ENCODE measurements at regions not wholly inside any gene's neighbourhood (a gene's known extent, or its start where the extent isn't known, plus 50 kb on each side); places are given as distances from the start of the nearest gene placed in this dataset.

- Histone ChIP-seq H3K4me3 (ENCODE audit: low read depth in 1 of 2, low read length in 2 of 2) (no peak overlapping the region), H3K27ac (ENCODE audit: low read depth, low read length) (no peak overlapping the region), H3K36me3 (ENCODE audit: insufficient read depth, low read length) (no peaks in the 10 kb centered on the region), H3K4me1 (ENCODE audit: insufficient read depth, low read length) (peaks cover 10% of the 10 kb centered on the region), H3K9ac (ENCODE audit: low read length) (no peak overlapping the region), H3K9me3 (ENCODE audit: low read length) (no peaks in the 10 kb centered on the region), H3K27me3 (ENCODE audit: control insufficient read depth in 1 of 2, insufficient read depth in 2 of 2, low read length in 2 of 2) (no peaks in the 10 kb centered on the region)
Measured at GRCh38 chr20:11271319-11271718, 597.5 kb upstream of the JAG1 start.

GRCh38 chr20:11271920-11272594 is 598.3 kb upstream of the JAG1 start:
- Histone ChIP-seq H3K4me3 (ENCODE audit: low read depth in 1 of 2, low read length in 2 of 2) (no peak overlapping the region), H3K9me3 (ENCODE audit: low read length) (no peaks in the 10 kb centered on the region), H3K27me3 (ENCODE audit: control insufficient read depth in 1 of 2, insufficient read depth in 2 of 2, low read length in 2 of 2) (no peaks in the 10 kb centered on the region), H3K36me3 (ENCODE audit: insufficient read depth, low read length) (no peaks in the 10 kb centered on the region), H3K4me1 (ENCODE audit: insufficient read depth, low read length) (peaks cover 10% of the 10 kb centered on the region), H3K9ac (ENCODE audit: low read length) (no peak overlapping the region), H3K27ac (ENCODE audit: low read depth, low read length) (no peak overlapping the region)

- Histone ChIP-seq H3K4me1 (ENCODE audit: insufficient read depth, low read length) (peaks cover 4% of the 10 kb centered on the region), H3K4me3 (ENCODE audit: low read depth in 1 of 2, low read length in 2 of 2) (no peak overlapping the region), H3K9me3 (ENCODE audit: low read length) (no peaks in the 10 kb centered on the region), H3K27ac (ENCODE audit: low read depth, low read length) (no peak overlapping the region), H3K27me3 (ENCODE audit: control insufficient read depth in 1 of 2, insufficient read depth in 2 of 2, low read length in 2 of 2) (no peaks in the 10 kb centered on the region), H3K9ac (ENCODE audit: low read length) (no peak overlapping the region), H3K36me3 (ENCODE audit: insufficient read depth, low read length) (no peaks in the 10 kb centered on the region)
Measured at GRCh38 chr20:11274141-11274594, 600.4 kb upstream of the JAG1 start.

- no peaks in the 10 kb centered on the region for H3K36me3 ChIP-seq (ENCODE audit: insufficient read depth, low read length)
- no peak overlapping the region for H3K4me3 ChIP-seq (ENCODE audit: low read depth in 1 of 2, low read length in 2 of 2)
- H3K9me3 ChIP-seq (ENCODE audit: low read length), result no peaks in the 10 kb centered on the region
- peaks cover 4% of the 10 kb centered on the region for H3K4me1 ChIP-seq (ENCODE audit: insufficient read depth, low read length)
- no peak overlapping the region for H3K9ac ChIP-seq (ENCODE audit: low read length)
- no peaks in the 10 kb centered on the region for H3K27me3 ChIP-seq (ENCODE audit: control insufficient read depth in 1 of 2, insufficient read depth in 2 of 2, low read length in 2 of 2)
- no peak overlapping the region for H3K27ac ChIP-seq (ENCODE audit: low read depth, low read length)
Measured at GRCh38 chr20:11275740-11276139, 601.9 kb upstream of the JAG1 start.

- no peak overlapping the region for H3K27ac ChIP-seq (ENCODE audit: low read depth, low read length)
- H3K27me3 ChIP-seq (ENCODE audit: control insufficient read depth in 1 of 2, insufficient read depth in 2 of 2, low read length in 2 of 2), result no peaks in the 10 kb centered on the region
- no peak overlapping the region for H3K4me3 ChIP-seq (ENCODE audit: low read depth in 1 of 2, low read length in 2 of 2)
- H3K9me3 ChIP-seq (ENCODE audit: low read length), result no peaks in the 10 kb centered on the region
- H3K4me1 ChIP-seq (ENCODE audit: insufficient read depth, low read length), result peaks cover 4% of the 10 kb centered on the region
- no peaks in the 10 kb centered on the region for H3K36me3 ChIP-seq (ENCODE audit: insufficient read depth, low read length)
- no peak overlapping the region for H3K9ac ChIP-seq (ENCODE audit: low read length)
Measured at GRCh38 chr20:11277170-11277569, 603.4 kb upstream of the JAG1 start.

GRCh38 chr20:11277858-11278257 is 604.1 kb upstream of the JAG1 start:
- H3K4me1 ChIP-seq (ENCODE audit: insufficient read depth, low read length), result peaks cover 4% of the 10 kb centered on the region
- no peak overlapping the region for H3K27ac ChIP-seq (ENCODE audit: low read depth, low read length)
- no peaks in the 10 kb centered on the region for H3K9me3 ChIP-seq (ENCODE audit: low read length)
- H3K9ac ChIP-seq (ENCODE audit: low read length), result no peak overlapping the region
- no peaks in the 10 kb centered on the region for H3K36me3 ChIP-seq (ENCODE audit: insufficient read depth, low read length)
- no peak overlapping the region for H3K4me3 ChIP-seq (ENCODE audit: low read depth in 1 of 2, low read length in 2 of 2)
- H3K27me3 ChIP-seq (ENCODE audit: control insufficient read depth in 1 of 2, insufficient read depth in 2 of 2, low read length in 2 of 2), result no peaks in the 10 kb centered on the region

- H3K27me3 ChIP-seq (ENCODE audit: control insufficient read depth in 1 of 2, insufficient read depth in 2 of 2, low read length in 2 of 2), result no peaks in the 10 kb centered on the region
- H3K27ac ChIP-seq (ENCODE audit: low read depth, low read length), result no peak overlapping the region
- H3K9me3 ChIP-seq (ENCODE audit: low read length), result no peaks in the 10 kb centered on the region
- H3K36me3 ChIP-seq (ENCODE audit: insufficient read depth, low read length), result no peaks in the 10 kb centered on the region
- H3K4me1 ChIP-seq (ENCODE audit: insufficient read depth, low read length), result peaks cover 4% of the 10 kb centered on the region
- H3K4me3 ChIP-seq (ENCODE audit: low read depth in 1 of 2, low read length in 2 of 2), result no peak overlapping the region
- no peak overlapping the region for H3K9ac ChIP-seq (ENCODE audit: low read length)
Measured at GRCh38 chr20:11278461-11278860, 604.7 kb upstream of the JAG1 start.

GRCh38 chr20:11281240-11281639 is 607.4 kb upstream of the JAG1 start:
- Histone ChIP-seq H3K4me3 (ENCODE audit: low read depth in 1 of 2, low read length in 2 of 2) (no peak overlapping the region), H3K9me3 (ENCODE audit: low read length) (no peaks in the 10 kb centered on the region), H3K27me3 (ENCODE audit: control insufficient read depth in 1 of 2, insufficient read depth in 2 of 2, low read length in 2 of 2) (no peaks in the 10 kb centered on the region), H3K27ac (ENCODE audit: low read depth, low read length) (no peak overlapping the region), H3K36me3 (ENCODE audit: insufficient read depth, low read length) (no peaks in the 10 kb centered on the region), H3K9ac (ENCODE audit: low read length) (no peak overlapping the region), H3K4me1 (ENCODE audit: insufficient read depth, low read length) (no peaks in the 10 kb centered on the region)

GRCh38 chr20:11281768-11282167 is 608.0 kb upstream of the JAG1 start:
- H3K9ac ChIP-seq (ENCODE audit: low read length), result no peak overlapping the region
- no peaks in the 10 kb centered on the region for H3K27me3 ChIP-seq (ENCODE audit: control insufficient read depth in 1 of 2, insufficient read depth in 2 of 2, low read length in 2 of 2)
- no peaks in the 10 kb centered on the region for H3K4me1 ChIP-seq (ENCODE audit: insufficient read depth, low read length)
- H3K9me3 ChIP-seq (ENCODE audit: low read length), result no peaks in the 10 kb centered on the region
- H3K4me3 ChIP-seq (ENCODE audit: low read depth in 1 of 2, low read length in 2 of 2), result no peak overlapping the region
- no peak overlapping the region for H3K27ac ChIP-seq (ENCODE audit: low read depth, low read length)
- no peaks in the 10 kb centered on the region for H3K36me3 ChIP-seq (ENCODE audit: insufficient read depth, low read length)

GRCh38 chr20:11287126-11287525 is 613.3 kb upstream of the JAG1 start:
- Histone ChIP-seq H3K4me1 (ENCODE audit: insufficient read depth, low read length) (no peaks in the 10 kb centered on the region), H3K9me3 (ENCODE audit: low read length) (no peaks in the 10 kb centered on the region), H3K4me3 (ENCODE audit: low read depth in 1 of 2, low read length in 2 of 2) (no peak overlapping the region), H3K36me3 (ENCODE audit: insufficient read depth, low read length) (no peaks in the 10 kb centered on the region), H3K9ac (ENCODE audit: low read length) (no peak overlapping the region), H3K27me3 (ENCODE audit: control insufficient read depth in 1 of 2, insufficient read depth in 2 of 2, low read length in 2 of 2) (no peaks in the 10 kb centered on the region), H3K27ac (ENCODE audit: low read depth, low read length) (no peak overlapping the region)

- no peak overlapping the region for H3K27ac ChIP-seq (ENCODE audit: low read depth, low read length)
- H3K27me3 ChIP-seq (ENCODE audit: control insufficient read depth in 1 of 2, insufficient read depth in 2 of 2, low read length in 2 of 2), result no peaks in the 10 kb centered on the region
- no peak overlapping the region for H3K4me3 ChIP-seq (ENCODE audit: low read depth in 1 of 2, low read length in 2 of 2)
- no peaks in the 10 kb centered on the region for H3K9me3 ChIP-seq (ENCODE audit: low read length)
- H3K36me3 ChIP-seq (ENCODE audit: insufficient read depth, low read length), result no peaks in the 10 kb centered on the region
- H3K9ac ChIP-seq (ENCODE audit: low read length), result no peak overlapping the region
- H3K4me1 ChIP-seq (ENCODE audit: insufficient read depth, low read length), result no peaks in the 10 kb centered on the region
Measured at GRCh38 chr20:11296221-11296620, 621.5 kb upstream of the BTBD3 start.

GRCh38 chr20:11296951-11297350 is 620.7 kb upstream of the BTBD3 start:
- Histone ChIP-seq H3K27me3 (ENCODE audit: control insufficient read depth in 1 of 2, insufficient read depth in 2 of 2, low read length in 2 of 2) (no peaks in the 10 kb centered on the region), H3K27ac (ENCODE audit: low read depth, low read length) (no peak overlapping the region), H3K9ac (ENCODE audit: low read length) (no peak overlapping the region), H3K9me3 (ENCODE audit: low read length) (no peaks in the 10 kb centered on the region), H3K36me3 (ENCODE audit: insufficient read depth, low read length) (no peaks in the 10 kb centered on the region), H3K4me3 (ENCODE audit: low read depth in 1 of 2, low read length in 2 of 2) (no peak overlapping the region), H3K4me1 (ENCODE audit: insufficient read depth, low read length) (no peaks in the 10 kb centered on the region)
